ENCODE measurements at regions not wholly inside any gene's neighbourhood (a gene's known extent, or its start where the extent isn't known, plus 50 kb on each side); places are given as distances from the start of the nearest gene placed in this dataset.

GRCh38 chr20:24382331-24382730 is 87.1 kb upstream of the SYNDIG1 start:
- TF ChIP-seq CTCF (IDR thresholded peaks at IDR 0.05), result no peak
- TF ChIP-seq EZH2 (IDR thresholded peaks at IDR 0.05; ENCODE audit: borderline replicate concordance, insufficient read depth, low read depth, low read length, poor library complexity, severe bottlenecking), result no peak
